ENCODE measurements at regions not wholly inside any gene's neighbourhood (a gene's known extent, or its start where the extent isn't known, plus 50 kb on each side); places are given as distances from the start of the nearest gene placed in this dataset.

GRCh38 chr15:70443486-70444273, 319.7 kb downstream of the UACA start:
- DNase-seq, result no peak

DNA sequence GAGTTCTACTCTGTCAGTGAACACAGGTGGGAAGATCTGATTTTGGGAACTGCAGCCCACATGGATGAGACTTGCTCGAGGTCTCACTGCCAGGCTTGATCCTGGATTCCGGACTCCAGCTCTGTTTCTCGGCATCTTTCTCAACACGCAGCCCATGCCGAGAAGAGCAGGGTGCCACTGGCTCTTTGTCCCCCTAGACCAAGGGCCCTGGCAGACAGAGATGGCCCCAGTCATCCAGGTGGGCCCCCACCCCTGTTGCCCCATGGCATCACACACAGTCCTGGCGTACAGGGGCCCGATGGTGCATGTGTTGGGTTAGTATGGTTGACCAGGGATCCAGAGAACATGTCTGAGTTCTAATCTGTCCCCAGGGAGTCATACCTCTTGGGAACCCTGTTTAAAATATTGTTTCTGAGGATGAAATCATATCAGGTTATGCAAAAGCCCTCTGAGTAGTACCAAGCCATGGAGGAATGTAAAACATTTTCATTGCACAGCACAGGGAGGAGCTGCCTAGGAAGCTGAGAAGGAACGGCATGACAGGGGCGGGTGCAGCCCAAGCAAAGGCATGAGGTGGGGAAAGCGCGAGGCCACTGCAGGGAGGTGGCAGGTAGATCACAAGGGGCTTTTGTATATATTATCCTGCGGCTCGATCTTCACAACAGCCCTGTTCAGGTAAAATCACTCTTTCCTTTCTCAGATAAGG, 320.6 kb downstream of the UACA start:
- no peak for DNase-seq

DNA sequence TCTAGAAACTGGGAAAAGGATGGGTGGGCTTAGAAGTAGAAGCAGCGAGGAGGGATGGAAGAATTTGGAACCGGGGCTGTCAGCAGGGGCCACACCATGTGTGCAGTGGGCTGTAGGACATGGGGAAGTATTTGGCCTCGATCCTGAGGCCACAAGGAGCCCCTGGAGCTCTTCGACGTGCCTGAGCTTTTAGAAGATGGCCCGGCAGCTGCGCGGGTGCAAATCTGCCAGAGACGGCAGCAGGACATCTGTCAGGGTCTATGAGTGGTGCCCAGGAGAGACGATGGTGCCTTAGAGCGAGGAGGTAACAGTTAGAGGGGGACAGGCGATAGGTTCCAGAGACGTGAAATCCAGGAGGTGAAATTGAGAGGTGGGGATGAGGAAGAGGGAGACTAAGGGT, 321.1 kb downstream of the UACA start:
- DNase-seq, result no peak

GRCh38 chr15:70440416-70441138, 322.8 kb downstream of the UACA start:
- no peak for DNase-seq

- DNase-seq, result no peak
Observed at GRCh38 chr15:70439880-70440279, 323.5 kb downstream of the UACA start.

GRCh38 chr15:70439304-70439877, 324.0 kb downstream of the UACA start:
- no peak for DNase-seq

- no peak for DNase-seq
Observed at GRCh38 chr15:70438776-70439175, 324.6 kb downstream of the UACA start.

DNA sequence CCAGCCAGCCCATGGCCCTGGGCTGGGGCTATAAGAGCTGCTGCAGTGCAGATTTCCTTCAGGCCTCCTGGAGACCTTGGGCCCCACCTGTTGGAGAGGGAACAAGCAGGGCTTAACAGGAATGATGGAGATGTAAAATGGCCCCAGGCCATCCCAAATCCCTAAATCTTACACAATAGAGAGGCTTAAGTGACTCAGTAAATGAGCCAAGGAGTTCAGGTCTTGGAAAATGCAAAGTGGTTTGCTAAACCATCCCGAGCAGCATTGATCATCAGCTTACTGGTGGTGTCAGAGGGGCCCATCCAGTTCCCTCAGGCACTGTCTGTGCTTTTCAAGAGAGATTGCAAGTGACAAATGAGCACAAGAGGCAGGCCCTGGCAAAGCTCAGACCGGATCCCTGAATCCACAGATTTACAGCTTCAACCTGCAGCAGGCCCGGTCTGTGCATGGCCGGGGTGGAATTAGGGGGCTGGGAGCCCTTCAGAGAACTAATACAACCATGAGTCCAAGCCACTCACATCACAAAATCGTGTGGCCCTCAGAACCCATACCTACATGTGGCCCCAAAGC, 325.4 kb downstream of the UACA start:
- DNase-seq, result no peak

GRCh38 chr15:70437089-70437488, 326.3 kb downstream of the UACA start:
- no peak for DNase-seq

- DNase-seq, result no peak
Observed at GRCh38 chr15:70436428-70436827, 326.9 kb downstream of the UACA start.

GRCh38 chr15:70435872-70436271, 327.5 kb downstream of the UACA start:
- no peak for DNase-seq

GRCh38 chr15:70435369-70435768, 328.0 kb downstream of the UACA start:
- no peak for DNase-seq

DNA sequence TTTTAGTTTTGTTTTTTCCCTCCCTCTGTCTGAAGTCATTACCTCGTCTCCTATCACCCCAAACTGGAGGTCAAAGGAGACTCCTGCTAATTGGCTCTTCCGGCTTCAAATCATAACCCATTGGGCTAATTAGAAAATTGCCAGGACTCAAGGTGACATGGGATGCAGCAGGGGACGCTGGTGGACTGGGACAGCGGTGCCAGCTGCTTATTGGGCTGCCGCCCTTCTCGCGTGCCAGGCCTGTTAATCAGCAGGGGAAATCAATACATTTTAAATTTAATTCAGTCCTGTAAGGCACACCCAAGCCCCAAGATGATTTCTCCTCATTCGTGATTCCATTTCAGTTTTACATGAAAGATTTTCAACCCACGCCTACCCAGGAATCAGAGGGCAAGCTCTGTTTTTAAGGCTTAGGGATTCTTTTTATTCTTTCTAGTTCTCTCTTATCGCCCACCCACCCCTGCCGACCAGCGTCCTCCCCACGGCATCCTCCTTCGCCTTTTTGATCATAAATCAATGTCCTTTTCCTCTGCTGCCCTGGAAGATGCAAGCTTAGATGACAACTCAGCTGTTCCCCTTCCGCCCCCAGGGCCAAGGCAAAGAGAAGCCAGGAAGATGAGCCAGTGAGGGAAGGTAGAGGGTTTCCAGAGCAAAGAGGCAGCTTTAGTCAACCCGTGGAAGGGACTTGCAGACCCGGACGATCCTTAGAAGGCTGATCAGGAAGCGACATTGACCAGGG, 329.6 kb downstream of the UACA start:
- DNase-seq, result no peak

DNA sequence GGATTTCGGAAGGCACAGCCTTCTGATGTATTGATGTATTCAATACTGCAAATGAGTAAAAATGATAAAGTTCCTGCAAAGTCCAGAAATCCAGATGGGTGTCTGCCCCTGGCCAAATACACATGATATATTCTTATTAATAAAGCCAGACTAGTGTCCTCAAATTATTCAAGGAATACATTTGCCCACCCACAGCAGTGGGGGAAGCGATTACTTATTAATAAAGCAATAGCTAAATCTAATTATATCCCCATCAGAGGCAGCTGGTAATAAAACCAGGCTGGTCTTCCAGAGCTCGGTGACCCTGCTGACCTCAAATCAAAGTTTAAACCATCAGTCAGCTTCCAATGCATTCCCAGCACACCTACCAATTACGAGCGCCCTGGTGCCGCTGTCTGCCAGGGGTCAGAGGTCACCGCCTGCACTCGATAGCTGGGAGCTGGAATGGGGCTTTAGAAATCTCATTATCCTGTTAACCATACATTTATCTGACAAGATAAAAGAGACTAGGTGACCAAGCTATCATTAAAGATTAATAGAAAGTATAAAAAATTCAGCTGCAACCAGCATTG, 330.3 kb downstream of the UACA start:
- no peak for DNase-seq

DNA sequence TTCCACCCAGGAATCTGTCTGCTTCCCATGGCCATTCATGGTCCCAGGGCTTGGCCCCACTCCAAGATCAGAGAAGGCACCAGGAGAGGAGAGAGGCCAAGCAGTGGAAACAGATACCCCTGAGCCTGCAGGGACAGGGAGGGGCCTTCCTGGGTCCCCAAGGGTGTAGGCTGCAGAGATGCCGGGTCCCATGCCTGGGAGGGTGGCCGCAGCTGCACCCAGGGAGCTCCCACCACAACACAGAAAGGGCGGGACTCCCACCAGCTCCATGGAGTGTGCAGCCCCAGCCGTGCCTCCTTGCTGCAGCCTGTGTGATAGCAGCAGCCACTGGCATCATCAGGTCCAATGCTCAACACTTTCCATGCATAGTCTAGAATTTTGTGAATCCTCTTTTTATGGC, 331.5 kb downstream of the UACA start:
- no peak for DNase-seq

- no peak for DNase-seq
Observed at GRCh38 chr15:70430069-70430468, 332.4 kb upstream of the TLE3 start.

- no peak for DNase-seq
Observed at GRCh38 chr15:70429056-70429722, 331.5 kb upstream of the TLE3 start.

DNA sequence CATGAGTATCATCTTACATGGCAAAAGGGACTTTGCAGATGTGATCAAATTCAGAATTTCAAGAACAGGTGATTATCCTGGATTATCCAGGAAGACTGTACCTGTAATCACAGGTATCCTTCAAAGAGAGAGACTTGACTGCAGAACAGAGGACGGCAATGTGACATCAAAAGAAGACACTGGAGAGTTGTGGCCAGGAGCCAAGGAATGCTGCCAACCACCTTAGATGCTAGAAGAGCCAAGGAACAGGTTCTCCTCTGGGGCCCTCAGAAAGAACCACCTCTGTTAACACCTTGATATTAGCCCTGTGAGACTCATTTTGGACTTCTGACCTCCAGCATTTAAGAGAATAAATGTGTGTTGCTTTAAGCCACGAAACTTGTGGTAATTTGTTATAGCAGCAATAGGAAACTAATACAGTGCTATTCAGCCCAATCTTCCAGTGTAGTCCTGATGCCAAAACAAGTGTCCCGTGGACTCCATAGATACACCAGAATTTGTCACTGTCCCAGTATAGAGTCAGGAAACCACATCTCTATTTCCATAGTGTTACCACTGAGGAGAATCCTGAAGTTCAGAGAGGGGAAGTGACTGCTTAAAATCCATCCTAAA, 330.6 kb upstream of the TLE3 start:
- DNase-seq, result no peak

GRCh38 chr15:70427167-70428120, 329.7 kb upstream of the TLE3 start:
- DNase-seq, result no peak

Measured in skin of body (tissue), 1 donor.